GM23338 (cell line): ENCODE measurements at regions not wholly inside any gene's neighbourhood (a gene's known extent, or its start where the extent isn't known, plus 50 kb on each side); places are given as distances from the start of the nearest gene placed in this dataset.

ENCODE experiments used
- CREB1 ChIP-seq: fragments of 250-450 bp; sonication (Bioruptor Pico); IDR thresholded peaks from 2 replicates; pipeline ENCODE4 v1.5.0; 2020; ENCODE audit warnings: low read depth, mild to moderate bottlenecking, moderate library complexity
- ETS1 ChIP-seq: IDR thresholded peaks from 2 replicates; pipeline ENCODE4 v1.6.1; 2016; ENCODE audit warnings: antibody characterized with exemption
- REST ChIP-seq: IDR thresholded peaks from one replicate; pipeline ENCODE4 v1.6.1; 2018; ENCODE audit warnings: antibody characterized with exemption; ENCODE audit not compliant: unreplicated experiment
- STAT1 ChIP-seq: IDR thresholded peaks from one replicate; pipeline ENCODE4 v1.6.1; 2016; ENCODE audit warnings: antibody characterized with exemption; ENCODE audit not compliant: unreplicated experiment
- ZNF331 ChIP-seq: fragments of 250-450 bp; sonication (Bioruptor Pico); IDR thresholded peaks from 2 replicates; pipeline ENCODE4 v1.5.0; 2020; ENCODE audit warnings: low read depth, mild to moderate bottlenecking, moderate library complexity
- TF ChIP-seq, protein P1 (sequence below): fragments of 250-450 bp; sonication (Bioruptor Pico); IDR thresholded peaks from 2 replicates; pipeline ENCODE4 v1.5.0; 2020; ENCODE audit warnings: mild to moderate bottlenecking, moderate library complexity
- TF ChIP-seq, protein P2 (sequence below), 2 experiments: fragments of 200-600 bp in 1 of 2; sonication (generic) in 1 of 2; conservative IDR thresholded peaks; 2 replicates each; pipeline versions ENCODE4 v1.5.1 to v1.6.1; 2016 to 2017; ENCODE audit warnings: antibody characterized with exemption in 2 of 2, low read depth in 2 of 2, mild to moderate bottlenecking in 2 of 2, moderate library complexity in 1 of 2

- TF ChIP-seq, protein P1, sequence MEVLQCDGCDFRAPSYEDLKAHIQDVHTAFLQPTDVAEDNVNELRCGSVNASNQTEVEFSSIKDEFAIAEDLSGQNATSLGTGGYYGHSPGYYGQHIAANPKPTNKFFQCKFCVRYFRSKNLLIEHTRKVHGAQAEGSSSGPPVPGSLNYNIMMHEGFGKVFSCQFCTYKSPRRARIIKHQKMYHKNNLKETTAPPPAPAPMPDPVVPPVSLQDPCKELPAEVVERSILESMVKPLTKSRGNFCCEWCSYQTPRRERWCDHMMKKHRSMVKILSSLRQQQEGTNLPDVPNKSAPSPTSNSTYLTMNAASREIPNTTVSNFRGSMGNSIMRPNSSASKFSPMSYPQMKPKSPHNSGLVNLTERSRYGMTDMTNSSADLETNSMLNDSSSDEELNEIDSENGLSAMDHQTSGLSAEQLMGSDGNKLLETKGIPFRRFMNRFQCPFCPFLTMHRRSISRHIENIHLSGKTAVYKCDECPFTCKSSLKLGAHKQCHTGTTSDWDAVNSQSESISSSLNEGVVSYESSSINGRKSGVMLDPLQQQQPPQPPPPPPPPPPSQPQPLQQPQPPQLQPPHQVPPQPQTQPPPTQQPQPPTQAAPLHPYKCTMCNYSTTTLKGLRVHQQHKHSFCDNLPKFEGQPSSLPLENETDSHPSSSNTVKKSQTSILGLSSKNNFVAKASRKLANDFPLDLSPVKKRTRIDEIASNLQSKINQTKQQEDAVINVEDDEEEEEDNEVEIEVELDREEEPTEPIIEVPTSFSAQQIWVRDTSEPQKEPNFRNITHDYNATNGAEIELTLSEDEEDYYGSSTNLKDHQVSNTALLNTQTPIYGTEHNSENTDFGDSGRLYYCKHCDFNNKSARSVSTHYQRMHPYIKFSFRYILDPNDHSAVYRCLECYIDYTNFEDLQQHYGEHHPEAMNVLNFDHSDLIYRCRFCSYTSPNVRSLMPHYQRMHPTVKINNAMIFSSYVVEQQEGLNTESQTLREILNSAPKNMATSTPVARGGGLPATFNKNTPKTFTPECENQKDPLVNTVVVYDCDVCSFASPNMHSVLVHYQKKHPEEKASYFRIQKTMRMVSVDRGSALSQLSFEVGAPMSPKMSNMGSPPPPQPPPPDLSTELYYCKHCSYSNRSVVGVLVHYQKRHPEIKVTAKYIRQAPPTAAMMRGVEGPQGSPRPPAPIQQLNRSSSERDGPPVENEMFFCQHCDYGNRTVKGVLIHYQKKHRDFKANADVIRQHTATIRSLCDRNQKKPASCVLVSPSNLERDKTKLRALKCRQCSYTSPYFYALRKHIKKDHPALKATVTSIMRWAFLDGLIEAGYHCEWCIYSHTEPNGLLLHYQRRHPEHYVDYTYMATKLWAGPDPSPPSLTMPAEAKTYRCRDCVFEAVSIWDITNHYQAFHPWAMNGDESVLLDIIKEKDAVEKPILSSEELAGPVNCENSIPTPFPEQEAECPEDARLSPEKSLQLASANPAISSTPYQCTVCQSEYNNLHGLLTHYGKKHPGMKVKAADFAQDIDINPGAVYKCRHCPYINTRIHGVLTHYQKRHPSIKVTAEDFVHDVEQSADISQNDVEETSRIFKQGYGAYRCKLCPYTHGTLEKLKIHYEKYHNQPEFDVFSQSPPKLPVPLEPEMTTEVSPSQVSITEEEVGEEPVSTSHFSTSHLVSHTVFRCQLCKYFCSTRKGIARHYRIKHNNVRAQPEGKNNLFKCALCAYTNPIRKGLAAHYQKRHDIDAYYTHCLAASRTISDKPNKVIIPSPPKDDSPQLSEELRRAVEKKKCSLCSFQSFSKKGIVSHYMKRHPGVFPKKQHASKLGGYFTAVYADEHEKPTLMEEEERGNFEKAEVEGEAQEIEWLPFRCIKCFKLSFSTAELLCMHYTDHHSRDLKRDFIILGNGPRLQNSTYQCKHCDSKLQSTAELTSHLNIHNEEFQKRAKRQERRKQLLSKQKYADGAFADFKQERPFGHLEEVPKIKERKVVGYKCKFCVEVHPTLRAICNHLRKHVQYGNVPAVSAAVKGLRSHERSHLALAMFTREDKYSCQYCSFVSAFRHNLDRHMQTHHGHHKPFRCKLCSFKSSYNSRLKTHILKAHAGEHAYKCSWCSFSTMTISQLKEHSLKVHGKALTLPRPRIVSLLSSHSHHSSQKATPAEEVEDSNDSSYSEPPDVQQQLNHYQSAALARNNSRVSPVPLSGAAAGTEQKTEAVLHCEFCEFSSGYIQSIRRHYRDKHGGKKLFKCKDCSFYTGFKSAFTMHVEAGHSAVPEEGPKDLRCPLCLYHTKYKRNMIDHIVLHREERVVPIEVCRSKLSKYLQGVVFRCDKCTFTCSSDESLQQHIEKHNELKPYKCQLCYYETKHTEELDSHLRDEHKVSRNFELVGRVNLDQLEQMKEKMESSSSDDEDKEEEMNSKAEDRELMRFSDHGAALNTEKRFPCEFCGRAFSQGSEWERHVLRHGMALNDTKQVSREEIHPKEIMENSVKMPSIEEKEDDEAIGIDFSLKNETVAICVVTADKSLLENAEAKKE (CRISPR knock-in tag) = no peak
- TF ChIP-seq ETS1 = no peak
- no peak for TF ChIP-seq STAT1
- no peak for TF ChIP-seq REST
- no peak for TF ChIP-seq CREB1 (CRISPR knock-in tag)
- TF ChIP-seq ZNF331 (CRISPR knock-in tag) = no peak
- TF ChIP-seq, protein P2, sequence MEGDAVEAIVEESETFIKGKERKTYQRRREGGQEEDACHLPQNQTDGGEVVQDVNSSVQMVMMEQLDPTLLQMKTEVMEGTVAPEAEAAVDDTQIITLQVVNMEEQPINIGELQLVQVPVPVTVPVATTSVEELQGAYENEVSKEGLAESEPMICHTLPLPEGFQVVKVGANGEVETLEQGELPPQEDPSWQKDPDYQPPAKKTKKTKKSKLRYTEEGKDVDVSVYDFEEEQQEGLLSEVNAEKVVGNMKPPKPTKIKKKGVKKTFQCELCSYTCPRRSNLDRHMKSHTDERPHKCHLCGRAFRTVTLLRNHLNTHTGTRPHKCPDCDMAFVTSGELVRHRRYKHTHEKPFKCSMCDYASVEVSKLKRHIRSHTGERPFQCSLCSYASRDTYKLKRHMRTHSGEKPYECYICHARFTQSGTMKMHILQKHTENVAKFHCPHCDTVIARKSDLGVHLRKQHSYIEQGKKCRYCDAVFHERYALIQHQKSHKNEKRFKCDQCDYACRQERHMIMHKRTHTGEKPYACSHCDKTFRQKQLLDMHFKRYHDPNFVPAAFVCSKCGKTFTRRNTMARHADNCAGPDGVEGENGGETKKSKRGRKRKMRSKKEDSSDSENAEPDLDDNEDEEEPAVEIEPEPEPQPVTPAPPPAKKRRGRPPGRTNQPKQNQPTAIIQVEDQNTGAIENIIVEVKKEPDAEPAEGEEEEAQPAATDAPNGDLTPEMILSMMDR (conservative IDR thresholded peaks at IDR 0.05; ENCODE audit: low read depth in 2 of 2) = no peak
Measured at GRCh38 chr3:40938591-40938990, 260.7 kb upstream of the CTNNB1 start (continued).
